ENCODE measurements at regions not wholly inside any gene's neighbourhood (a gene's known extent, or its start where the extent isn't known, plus 50 kb on each side); places are given as distances from the start of the nearest gene placed in this dataset.
A peak's percentile ranks its signal among the peaks of the same experiment; 100 is the strongest.

DNA sequence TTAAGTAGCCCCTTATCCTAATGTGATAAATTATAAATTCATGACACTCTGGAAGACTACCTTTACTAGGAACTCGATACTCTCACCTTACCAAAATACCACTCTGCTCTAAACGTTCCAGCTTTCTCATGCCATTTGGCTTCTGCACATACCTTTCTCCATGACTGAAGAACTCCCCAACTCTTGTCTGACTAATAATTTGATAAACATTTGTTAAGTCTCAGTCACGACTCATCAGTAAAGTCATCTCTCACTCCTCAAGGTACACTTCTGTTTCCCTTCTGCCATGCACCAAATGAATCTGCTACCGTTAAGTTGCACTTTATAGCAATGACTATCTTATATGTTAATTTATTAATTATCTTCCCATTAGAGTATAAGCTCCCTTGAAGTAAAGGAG is 498.3 kb upstream of the NOVA1 start:
- peaks cover 0 to 35% (median 17%) of the 10 kb centered on the region in 10 experiments; a peak in 15 of 20 replicates for H3K4me1 ChIP-seq
- H3K4me2 ChIP-seq = no peak overlapping the region
- no peak overlapping the region for H3K4me3 ChIP-seq
- TF ChIP-seq Cebpa-rat (IDR thresholded peaks at IDR 0.05) = no peak
- H3K36me3 ChIP-seq = no peaks in the 10 kb centered on the region
- H3K27me3 ChIP-seq = no peaks in the 10 kb centered on the region
- H3K9ac ChIP-seq = no peak overlapping the region
- H4K20me1 ChIP-seq = no peaks in the 10 kb centered on the region
- H3K9me3 ChIP-seq (replicated peaks in 1 of 11) = peaks cover 0 to 16% (median 0%) of the 10 kb centered on the region in 11 experiments; a peak in 4 of 22 replicates
- no peak overlapping the region for H3K27ac ChIP-seq

- Histone ChIP-seq H3K4me1 (peaks cover 0 to 27% (median 16%) of the 10 kb centered on the region in 10 experiments; a peak in 15 of 20 replicates), H3K4me2 (peak overlapping the region in 6 of 11 experiments; percentile 7 to 63 (median 50); a peak in 9 of 22 replicates), H3K27ac (no peak overlapping the region; a peak in 1 of 22 replicates), H3K9ac (no peak overlapping the region), H3K27me3 (no peaks in the 10 kb centered on the region), H4K20me1 (no peaks in the 10 kb centered on the region), H3K4me3 (no peak overlapping the region; a peak in 1 of 20 replicates), H3K36me3 (no peaks in the 10 kb centered on the region), H3K9me3 (replicated peaks in 1 of 11) (peaks cover 0 to 16% (median 0%) of the 10 kb centered on the region in 11 experiments; a peak in 4 of 22 replicates)
- TF ChIP-seq Cebpa-rat (IDR thresholded peaks at IDR 0.05) = no peak
These were observed 500.6 kb upstream of the NOVA1 start for GRCh38 chr14:27098451-27098850.

DNA sequence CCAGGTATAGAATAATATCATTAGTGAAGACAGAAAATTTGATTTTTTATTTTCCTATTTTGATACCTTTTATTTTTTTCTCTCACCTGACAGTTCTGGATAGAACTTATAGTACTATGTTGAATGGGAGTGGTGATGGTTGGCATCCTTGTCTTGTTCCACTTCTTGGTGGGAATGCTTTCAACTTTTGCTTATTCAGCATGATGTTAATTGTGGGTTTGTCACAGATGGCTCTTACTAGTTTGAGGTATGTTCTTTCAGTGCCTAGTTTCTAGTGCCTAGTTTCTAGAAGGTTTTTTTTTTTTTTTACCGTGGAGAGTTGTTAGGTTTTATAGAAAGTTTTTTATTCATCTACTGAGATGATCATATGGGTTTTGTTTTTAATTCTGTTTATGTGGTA is 516.3 kb upstream of the NOVA1 start:
- no peak for TF ChIP-seq Cebpa-rat (IDR thresholded peaks at IDR 0.05)
- H3K4me2 ChIP-seq = no peak overlapping the region
- H3K36me3 ChIP-seq = no peaks in the 10 kb centered on the region
- H3K27ac ChIP-seq = no peak overlapping the region
- no peak overlapping the region for H3K4me3 ChIP-seq
- no peaks in the 10 kb centered on the region for H3K4me1 ChIP-seq
- no peak overlapping the region for H3K9ac ChIP-seq
- no peaks in the 10 kb centered on the region for H3K27me3 ChIP-seq
- no peaks in the 10 kb centered on the region for H4K20me1 ChIP-seq
- 0 out of 22 replicates have a peak, but pooled peaks cover 0 to under 1% (median 0%) of the 10 kb centered on the region in 11 experiments for H3K9me3 ChIP-seq (replicated peaks in 1 of 11)

GRCh38 chr14:27123162-27123561 is 525.3 kb upstream of the NOVA1 start:
- H3K4me3 ChIP-seq = no peak overlapping the region
- H3K9me3 ChIP-seq (replicated peaks in 1 of 11) = peaks cover 7 to 20% (median 12%) of the 10 kb centered on the region in 11 experiments; a peak in 14 of 22 replicates
- H3K4me1 ChIP-seq = no peaks in the 10 kb centered on the region
- H3K36me3 ChIP-seq = no peaks in the 10 kb centered on the region
- H3K27ac ChIP-seq = no peak overlapping the region
- H3K4me2 ChIP-seq = no peak overlapping the region
- H3K27me3 ChIP-seq = no peaks in the 10 kb centered on the region
- no peak overlapping the region for H3K9ac ChIP-seq
- TF ChIP-seq Cebpa-rat (IDR thresholded peaks at IDR 0.05) = no peak
- H4K20me1 ChIP-seq = no peaks in the 10 kb centered on the region

- Histone ChIP-seq H4K20me1 (no peaks in the 10 kb centered on the region), H3K9me3 (replicated peaks in 1 of 11) (peaks cover 0 to 4% (median 0%) of the 10 kb centered on the region in 11 experiments; a peak in 3 of 22 replicates), H3K36me3 (no peaks in the 10 kb centered on the region), H3K27me3 (no peaks in the 10 kb centered on the region), H3K27ac (no peak overlapping the region), H3K4me2 (no peak overlapping the region), H3K4me1 (no peaks in the 10 kb centered on the region), H3K9ac (no peak overlapping the region), H3K4me3 (no peak overlapping the region)
- TF ChIP-seq Cebpa-rat (IDR thresholded peaks at IDR 0.05) = no peak
These were observed 530.0 kb upstream of the NOVA1 start for GRCh38 chr14:27127838-27128237.

- Histone ChIP-seq H3K9ac (no peak overlapping the region), H3K27ac (no peak overlapping the region), H3K9me3 (replicated peaks in 1 of 11) (no peaks in the 10 kb centered on the region), H3K4me1 (no peaks in the 10 kb centered on the region), H3K4me3 (no peak overlapping the region), H3K36me3 (no peaks in the 10 kb centered on the region), H4K20me1 (no peaks in the 10 kb centered on the region), H3K4me2 (no peak overlapping the region), H3K27me3 (no peaks in the 10 kb centered on the region)
- TF ChIP-seq Cebpa-rat (IDR thresholded peaks at IDR 0.05) = no peak
These were observed 536.4 kb upstream of the NOVA1 start for GRCh38 chr14:27134200-27134599.

DNA sequence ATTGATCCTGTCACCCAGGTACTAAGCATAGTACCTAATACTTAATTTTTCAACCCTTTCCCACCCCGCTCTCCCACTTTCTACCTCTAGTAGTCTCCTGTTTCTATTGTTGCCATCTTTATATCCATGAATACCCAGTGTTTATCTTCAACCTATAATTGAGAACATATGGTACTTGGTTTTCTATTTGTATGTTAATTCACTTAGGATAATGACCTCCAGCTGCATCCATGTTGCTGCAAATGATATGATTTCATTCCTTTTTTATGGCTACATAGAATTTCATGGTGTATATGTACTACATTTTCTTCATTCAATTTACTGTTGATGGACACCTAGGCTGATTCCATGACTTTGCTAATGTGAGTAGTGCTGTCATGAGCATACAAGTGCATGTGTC is 547.3 kb upstream of the NOVA1 start:
- Histone ChIP-seq H3K36me3 (no peaks in the 10 kb centered on the region), H3K27ac (no peak overlapping the region), H3K4me2 (no peak overlapping the region), H3K4me1 (no peaks in the 10 kb centered on the region), H3K9ac (no peak overlapping the region), H3K27me3 (no peaks in the 10 kb centered on the region), H4K20me1 (no peaks in the 10 kb centered on the region), H3K9me3 (replicated peaks in 1 of 11) (no peaks in the 10 kb centered on the region), H3K4me3 (no peak overlapping the region)
- no peak for TF ChIP-seq Cebpa-rat (IDR thresholded peaks at IDR 0.05)

GRCh38 chr14:27148143-27148542 is 550.3 kb upstream of the NOVA1 start:
- Histone ChIP-seq H3K27me3 (no peaks in the 10 kb centered on the region), H3K9me3 (replicated peaks in 1 of 11) (no peaks in the 10 kb centered on the region), H3K4me1 (no peaks in the 10 kb centered on the region), H3K27ac (no peak overlapping the region), H3K36me3 (no peaks in the 10 kb centered on the region), H4K20me1 (no peaks in the 10 kb centered on the region), H3K9ac (no peak overlapping the region), H3K4me3 (no peak overlapping the region), H3K4me2 (no peak overlapping the region)
- no peak for TF ChIP-seq Cebpa-rat (IDR thresholded peaks at IDR 0.05)

DNA sequence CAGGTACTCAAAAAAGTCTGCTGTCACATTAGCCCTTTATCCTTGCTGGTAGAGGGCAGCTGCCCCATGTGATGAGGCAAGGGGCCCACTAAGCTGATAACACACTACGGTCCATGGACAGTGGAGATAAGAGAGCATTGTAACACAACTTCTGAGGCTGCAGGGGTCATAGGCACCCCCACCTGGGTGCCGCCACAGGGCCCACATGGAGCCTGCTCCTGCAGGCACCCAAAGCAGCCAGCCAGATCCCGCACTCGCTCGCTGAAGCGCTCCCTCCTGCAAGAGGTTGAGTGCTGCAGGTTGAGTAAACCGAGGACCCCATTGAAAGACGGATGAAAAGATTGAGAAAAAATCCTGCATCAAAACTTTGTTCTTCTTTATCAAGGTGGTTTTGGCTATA is 566.3 kb upstream of the NOVA1 start:
- H3K4me3 ChIP-seq = no peak overlapping the region
- H4K20me1 ChIP-seq = no peaks in the 10 kb centered on the region
- H3K9ac ChIP-seq = no peak overlapping the region
- peaks cover 5 to 14% (median 9%) of the 10 kb centered on the region in 11 experiments; a peak in 13 of 22 replicates for H3K9me3 ChIP-seq (replicated peaks in 1 of 11)
- no peaks in the 10 kb centered on the region for H3K27me3 ChIP-seq
- TF ChIP-seq Cebpa-rat (IDR thresholded peaks at IDR 0.05) = no peak
- no peak overlapping the region for H3K4me2 ChIP-seq
- H3K4me1 ChIP-seq = no peaks in the 10 kb centered on the region
- no peak overlapping the region for H3K27ac ChIP-seq
- no peaks in the 10 kb centered on the region for H3K36me3 ChIP-seq

DNA sequence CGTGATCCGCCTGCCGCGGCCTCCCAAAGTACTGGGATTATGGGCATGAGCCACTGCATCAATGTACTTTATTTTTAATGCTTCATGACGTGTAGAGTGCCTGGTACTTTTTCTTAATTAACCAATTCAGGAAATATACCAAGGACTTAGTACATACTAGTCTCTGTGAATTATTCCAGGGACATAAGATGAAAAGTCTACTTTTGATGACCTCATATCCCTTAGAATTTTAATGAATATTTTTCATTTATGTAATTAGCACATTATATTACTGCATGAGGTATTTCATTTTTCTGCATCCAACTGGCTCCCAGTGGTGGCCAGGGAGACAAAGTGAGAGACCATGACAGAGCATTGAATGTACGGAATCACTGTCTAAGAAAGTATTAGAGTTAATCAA is 577.7 kb upstream of the NOVA1 start:
- H3K9ac ChIP-seq = no peak overlapping the region
- H3K27ac ChIP-seq = no peak overlapping the region
- H3K9me3 ChIP-seq (replicated peaks in 1 of 11) = no peaks in the 10 kb centered on the region
- no peaks in the 10 kb centered on the region for H3K27me3 ChIP-seq
- no peaks in the 10 kb centered on the region for H3K36me3 ChIP-seq
- H3K4me2 ChIP-seq = no peak overlapping the region
- H3K4me3 ChIP-seq = no peak overlapping the region
- TF ChIP-seq Cebpa-rat (IDR thresholded peaks at IDR 0.05) = no peak
- no peaks in the 10 kb centered on the region for H3K4me1 ChIP-seq
- H4K20me1 ChIP-seq = no peaks in the 10 kb centered on the region
